ENCODE measurements at regions not wholly inside any gene's neighbourhood (a gene's known extent, or its start where the extent isn't known, plus 50 kb on each side); places are given as distances from the start of the nearest gene placed in this dataset.

- TF ChIP-seq POLR2A (IDR thresholded peaks at IDR 0.05) (no peak), CTCF (IDR thresholded peaks at IDR 0.05) (no peak), POLR2AphosphoS5 (IDR thresholded peaks at IDR 0.05) (no peak)
Measured at GRCh38 chr6:43999628-44000027, 127.6 kb downstream of the MRPL14 start.

Measured in prostate gland (tissue), 2 donors.